Skin epidermis (tissue), 12 donors: ENCODE measurements at regions not wholly inside any gene's neighbourhood (a gene's known extent, or its start where the extent isn't known, plus 50 kb on each side); places are given as distances from the start of the nearest gene placed in this dataset.

Experiments
- H3K27ac ChIP-seq, 21 experiments: fragments of 200-600 bp; sonication (generic) in 11 of 21; one replicate each; pipeline ENCODE4 v1.5.0; 2020; ENCODE audit warnings: mild to moderate bottlenecking in 3 of 21, inconsistent platforms in 2 of 21, moderate library complexity in 2 of 21
- H3K4me3 ChIP-seq, 7 experiments: fragments of 200-600 bp; sonication (generic) in 2 of 7; one replicate each; pipeline ENCODE4 v1.5.0; 2020; ENCODE audit warnings: inconsistent platforms in 2 of 7, mild to moderate bottlenecking in 2 of 7, moderate library complexity in 1 of 7

DNA sequence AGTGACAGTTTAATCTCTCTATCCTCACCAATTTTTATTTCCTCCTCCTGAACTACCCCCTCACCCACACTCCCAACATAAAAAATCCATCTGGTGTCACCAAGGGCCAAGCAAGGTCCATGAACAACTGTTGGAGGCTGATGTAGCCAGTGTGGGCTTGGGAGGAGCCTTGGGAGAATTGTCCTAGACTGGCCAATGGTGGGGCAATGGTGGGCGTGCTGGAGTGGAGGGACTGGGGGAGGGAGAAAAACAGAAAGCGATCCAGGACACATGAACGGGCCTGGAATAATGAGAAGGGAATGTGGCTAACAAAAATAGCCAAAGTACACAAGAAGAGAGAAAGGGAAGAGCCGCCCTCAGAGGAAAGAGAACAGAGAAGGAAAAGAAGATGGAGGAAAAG, 272.6 kb downstream of the ENC1 start:
- Histone ChIP-seq H3K4me3 (no peak overlapping the region), H3K27ac (peak overlapping the region in 2 of 21 experiments; percentile 4 to 26)

- Histone ChIP-seq H3K27ac (peak overlapping the region in 1 of 21 experiments; percentile 28), H3K4me3 (no peak overlapping the region)
Observed at GRCh38 chr5:74367241-74367733, 273.2 kb downstream of the ENC1 start.

GRCh38 chr5:74365723-74366122, 274.8 kb downstream of the ENC1 start:
- Histone ChIP-seq H3K27ac (no peak overlapping the region), H3K4me3 (no peak overlapping the region)

DNA sequence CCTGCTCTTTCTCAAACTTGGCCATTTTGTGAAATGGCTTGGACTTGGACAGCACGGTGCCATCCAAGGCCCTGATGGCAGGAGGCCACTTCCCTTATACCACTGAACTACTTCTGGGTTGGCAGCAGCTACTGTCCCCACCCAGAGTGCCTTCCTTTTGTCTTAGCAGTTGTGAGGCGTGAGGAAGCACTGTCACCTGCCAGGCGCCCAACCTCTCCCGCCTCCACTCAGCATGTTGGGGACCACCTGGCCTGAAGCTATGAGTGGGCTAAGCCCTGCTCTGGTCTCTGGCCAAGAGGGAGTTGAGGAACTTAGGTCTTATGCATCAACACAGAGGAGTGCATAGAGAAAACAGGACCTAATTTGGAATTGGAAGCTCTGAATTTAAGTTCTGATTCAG, 276.0 kb downstream of the ENC1 start:
- Histone ChIP-seq H3K4me3 (no peak overlapping the region), H3K27ac (no peak overlapping the region)

DNA sequence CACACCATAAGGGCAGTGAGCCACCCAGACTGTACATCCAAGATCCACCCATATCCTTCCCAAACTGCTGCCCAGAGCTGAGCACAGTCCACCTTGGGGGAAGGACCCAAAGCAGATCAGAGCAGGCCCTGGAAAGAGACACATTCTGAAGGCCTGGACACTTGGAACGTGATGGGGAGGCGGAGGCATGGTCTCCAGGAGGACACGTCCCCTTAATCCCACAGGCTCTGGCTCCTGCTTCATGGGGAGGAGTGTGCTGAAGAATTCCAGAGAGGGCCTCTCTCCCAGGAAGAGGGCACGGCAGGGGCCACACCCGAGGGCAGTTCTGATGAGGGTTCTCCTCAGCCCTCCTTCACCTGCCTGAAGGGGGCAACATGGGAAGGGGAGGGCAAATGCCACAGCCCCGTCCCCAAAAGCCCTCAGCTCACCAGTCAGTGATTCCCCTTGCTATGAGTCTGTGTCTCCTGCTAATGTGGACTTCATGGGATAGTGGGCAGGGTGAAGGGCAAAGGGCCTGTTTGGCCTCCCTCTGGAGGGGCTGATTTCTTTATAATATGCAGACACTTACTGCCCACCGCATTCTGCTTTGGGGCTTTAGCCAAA, 276.8 kb downstream of the ENC1 start:
- Histone ChIP-seq H3K4me3 (no peak overlapping the region), H3K27ac (no peak overlapping the region)

DNA sequence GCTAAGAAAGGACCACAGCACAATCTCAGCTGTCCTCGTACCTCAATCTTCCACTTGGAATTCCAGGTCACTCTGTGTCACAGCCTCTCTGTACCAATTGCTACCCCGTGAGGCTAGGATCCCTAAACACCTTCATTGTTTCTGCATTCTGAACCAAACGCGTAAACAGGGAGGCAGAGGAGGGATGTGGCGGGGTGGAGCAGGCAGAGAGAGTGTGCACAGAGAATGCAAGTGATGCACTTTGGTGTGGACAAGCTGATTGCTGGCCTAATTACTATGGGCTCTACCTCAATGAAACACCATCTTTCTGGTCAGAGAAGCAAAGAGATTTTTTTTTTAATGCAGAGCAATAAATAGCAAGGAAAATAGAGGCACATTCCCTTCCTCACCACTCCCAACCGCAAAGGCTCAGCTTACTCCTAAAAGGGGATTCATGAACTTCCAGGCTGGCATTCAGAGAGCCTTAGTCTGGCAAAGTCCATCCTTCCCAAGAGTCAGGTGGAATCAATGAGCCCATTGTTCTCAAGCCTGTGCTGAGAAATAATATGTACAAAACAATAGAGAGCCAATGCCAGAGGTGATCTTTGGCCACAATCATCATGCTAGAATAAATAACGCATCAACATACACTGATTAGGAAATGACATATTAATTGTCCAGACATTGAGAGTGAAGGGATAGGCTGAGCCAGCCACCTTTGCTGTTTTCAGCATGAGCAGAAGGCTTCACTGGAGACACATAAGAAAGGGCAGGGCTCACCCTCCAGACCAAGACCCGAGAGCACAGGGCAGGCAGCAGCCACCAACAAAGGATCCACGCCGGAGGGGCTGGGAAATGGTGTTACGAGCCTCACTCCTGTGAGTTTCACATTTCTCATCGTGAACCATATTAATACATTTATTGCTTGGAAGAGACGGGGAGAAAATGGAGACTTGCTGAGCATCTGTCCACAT, 278.8 kb downstream of the ENC1 start:
- no peak overlapping the region for H3K27ac ChIP-seq
- H3K4me3 ChIP-seq = no peak overlapping the region

DNA sequence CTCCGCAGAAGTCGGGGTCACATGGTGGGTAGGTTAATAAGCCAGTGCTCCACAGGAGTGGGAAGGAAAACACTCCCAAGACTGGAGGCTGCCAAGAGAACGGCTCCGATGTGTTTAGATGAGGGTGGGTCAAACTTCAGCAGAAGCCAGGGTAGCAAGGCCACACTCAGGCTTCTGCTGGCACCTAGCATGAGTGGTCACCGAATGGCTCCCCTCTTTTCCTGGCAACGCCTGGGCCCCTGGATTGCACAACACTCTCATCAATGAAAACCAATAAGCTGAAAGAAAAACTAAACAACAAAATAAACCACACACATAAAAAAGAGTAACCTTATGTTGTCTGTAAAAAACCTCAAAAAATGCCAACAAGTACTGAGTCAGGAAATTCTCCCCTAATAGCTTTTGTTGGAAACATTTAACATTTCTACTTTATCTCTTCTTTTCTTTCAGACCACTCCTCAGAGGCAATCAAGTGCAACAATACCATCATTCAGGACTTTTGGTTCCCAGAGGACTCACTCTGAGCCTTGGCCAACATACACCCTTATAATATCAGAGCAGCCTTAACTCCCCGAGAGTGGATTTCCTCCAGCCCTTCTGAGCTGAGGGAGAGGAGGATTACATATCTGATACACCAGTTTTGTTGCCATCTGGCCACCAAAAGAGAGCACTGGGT, 279.9 kb downstream of the ENC1 start:
- H3K27ac ChIP-seq = no peak overlapping the region
- no peak overlapping the region for H3K4me3 ChIP-seq

DNA sequence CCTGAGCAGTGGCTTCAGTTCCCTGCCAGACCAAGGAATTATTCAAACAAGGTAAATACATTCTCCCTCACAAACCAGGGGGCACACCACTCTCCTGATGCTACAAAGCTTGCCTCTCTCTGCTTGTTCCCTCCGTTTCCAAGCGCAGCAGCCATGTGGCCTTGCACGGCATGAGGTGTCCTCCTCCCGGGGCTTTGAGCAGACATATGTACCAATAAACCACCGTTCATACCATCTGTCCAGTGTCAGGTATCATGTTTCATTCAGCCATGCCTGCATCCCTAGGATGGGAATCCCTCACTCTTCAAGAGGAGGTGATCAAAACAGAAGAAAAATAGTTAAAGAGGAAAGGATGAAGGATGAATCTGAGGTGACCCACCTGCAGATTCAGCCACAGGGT, 282.7 kb downstream of the ENC1 start:
- Histone ChIP-seq H3K4me3 (no peak overlapping the region), H3K27ac (no peak overlapping the region)

GRCh38 chr5:74356009-74356695, 284.4 kb downstream of the ENC1 start:
- H3K4me3 ChIP-seq = no peak overlapping the region
- H3K27ac ChIP-seq = no peak overlapping the region

DNA sequence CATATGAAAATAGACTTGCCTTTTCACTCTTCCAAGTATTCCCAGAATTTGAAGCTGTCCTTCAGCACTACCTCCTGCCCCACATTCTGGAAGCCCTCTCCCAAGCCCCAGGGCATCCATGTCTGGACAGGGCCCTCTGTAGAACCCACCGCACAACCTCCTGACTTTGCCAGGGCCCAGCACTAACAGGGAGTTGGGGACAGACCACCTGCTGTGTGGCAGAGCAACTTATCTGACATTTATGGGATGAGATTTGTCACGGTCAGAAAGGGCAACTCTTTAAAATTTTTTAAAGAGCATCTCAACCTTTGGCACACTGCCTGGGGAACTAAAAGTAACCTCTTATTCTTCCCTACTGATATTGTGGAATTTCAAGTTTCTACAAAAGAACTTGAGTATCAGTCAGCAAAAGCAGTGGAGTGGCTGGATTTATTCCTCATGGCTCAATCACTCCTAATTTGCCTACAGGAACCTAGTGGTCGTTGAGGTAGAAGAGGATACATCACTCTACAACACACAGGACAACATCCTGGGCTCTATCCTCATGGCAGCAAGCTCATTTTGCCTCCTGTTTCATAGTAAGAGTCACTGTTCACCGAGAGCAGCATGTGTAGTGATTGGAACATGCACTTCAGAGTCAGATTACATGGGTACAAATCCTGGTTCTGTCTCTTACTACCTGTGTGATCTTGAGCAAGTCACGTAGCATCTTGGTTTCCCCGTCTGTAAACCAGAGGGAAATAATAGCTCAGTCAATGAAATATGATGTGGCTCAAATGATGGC, 285.3 kb downstream of the ENC1 start:
- H3K4me3 ChIP-seq = no peak overlapping the region
- H3K27ac ChIP-seq = no peak overlapping the region

- Histone ChIP-seq H3K27ac (no peak overlapping the region), H3K4me3 (no peak overlapping the region)
Observed at GRCh38 chr5:74352256-74352655, 288.3 kb downstream of the ENC1 start.

GRCh38 chr5:74342948-74343682, 297.4 kb downstream of the ENC1 start:
- Histone ChIP-seq H3K27ac (no peak overlapping the region), H3K4me3 (no peak overlapping the region)

GRCh38 chr5:74342182-74342581, 298.3 kb downstream of the ENC1 start:
- no peak overlapping the region for H3K27ac ChIP-seq

DNA sequence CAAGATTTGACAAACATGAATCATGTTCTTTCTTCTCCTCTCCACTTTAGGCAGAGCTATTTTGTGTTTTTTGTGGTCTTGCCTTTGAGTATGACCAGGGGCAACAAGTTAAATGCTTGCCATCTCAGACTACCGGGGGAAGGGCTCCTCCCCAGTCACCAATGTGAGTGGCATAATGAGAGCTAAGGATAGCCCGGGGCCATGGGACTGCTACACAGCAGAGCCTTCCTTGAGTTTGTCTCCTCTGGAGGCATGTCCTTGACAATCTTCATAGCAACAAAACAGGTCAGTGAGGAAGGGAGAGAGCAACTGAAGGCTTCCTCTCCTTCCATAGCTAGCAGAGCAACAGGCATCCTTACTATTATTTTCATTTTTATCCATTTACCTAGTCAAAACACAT, 299.3 kb downstream of the ENC1 start:
- no peak overlapping the region for H3K4me3 ChIP-seq
- H3K27ac ChIP-seq = no peak overlapping the region

More at GRCh38 chr5:74342182-74342581, 298.3 kb downstream of the ENC1 start:
- no peak overlapping the region for H3K4me3 ChIP-seq

GRCh38 chr5:74340476-74340875, 300.1 kb downstream of the ENC1 start:
- H3K27ac ChIP-seq = no peak overlapping the region
- no peak overlapping the region for H3K4me3 ChIP-seq

DNA sequence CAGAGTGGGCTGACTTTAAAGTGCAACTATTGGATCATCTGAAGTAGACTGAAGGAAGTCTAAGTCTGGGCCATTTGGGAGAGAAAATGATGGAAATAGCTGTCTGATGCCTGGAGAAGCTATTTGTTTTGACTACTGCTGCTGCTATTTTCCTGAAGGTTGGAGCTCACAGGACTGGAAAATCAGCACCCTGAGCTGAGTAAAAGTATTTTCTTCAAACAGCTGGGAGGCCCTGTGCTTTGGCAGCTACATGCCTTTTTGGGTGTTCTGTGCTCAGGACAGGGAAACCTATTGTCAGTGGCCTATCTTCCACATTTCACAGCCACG, 302.6 kb downstream of the ENC1 start:
- no peak overlapping the region for H3K27ac ChIP-seq
- H3K4me3 ChIP-seq = no peak overlapping the region

GRCh38 chr5:74337254-74337983, 303.1 kb downstream of the ENC1 start:
- Histone ChIP-seq H3K4me3 (no peak overlapping the region), H3K27ac (no peak overlapping the region)

DNA sequence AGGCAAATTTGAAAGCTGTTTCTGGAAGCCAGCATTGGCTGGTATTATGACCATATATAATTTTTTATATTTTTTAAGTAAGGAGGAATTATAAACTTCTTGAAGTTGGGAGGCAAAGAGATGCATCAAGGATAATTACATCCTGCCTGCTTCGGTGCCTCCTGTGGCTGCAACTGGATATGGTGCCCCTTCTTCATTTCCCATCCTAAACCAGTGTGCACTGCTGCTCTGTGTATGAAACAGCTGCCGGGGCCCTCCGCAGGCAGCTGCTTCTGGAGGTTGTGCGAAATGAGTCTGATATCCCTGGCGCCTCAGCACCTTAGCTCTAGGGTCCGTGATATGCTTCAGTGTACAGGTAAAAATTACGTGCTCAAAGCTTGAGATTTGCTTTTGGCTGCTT, 304.2 kb downstream of the ENC1 start:
- H3K4me3 ChIP-seq = no peak overlapping the region
- no peak overlapping the region for H3K27ac ChIP-seq
